Neural progenitor cell (in vitro differentiated cells): ENCODE measurements at regions not wholly inside any gene's neighbourhood (a gene's known extent, or its start where the extent isn't known, plus 50 kb on each side); places are given as distances from the start of the nearest gene placed in this dataset.

Source experiments
- CTCF ChIP-seq: fragments of 200-600 bp; sonication (generic); IDR thresholded peaks from 2 replicates; pipeline ENCODE4 v1.5.1; 2017; ENCODE audit warnings: antibody characterized with exemption, mild to moderate bottlenecking
- EZH2 ChIP-seq: fragments of 200-600 bp; sonication (generic); IDR thresholded peaks from 2 replicates; pipeline ENCODE4 v1.6.1; 2017; ENCODE audit warnings: antibody characterized with exemption, mild to moderate bottlenecking, moderate library complexity
- EZH2phosphoT487 ChIP-seq: fragments of 200-600 bp; sonication (generic); IDR thresholded peaks from 2 replicates; pipeline ENCODE4 v1.6.1; 2017; ENCODE audit warnings: antibody characterized with exemption

DNA sequence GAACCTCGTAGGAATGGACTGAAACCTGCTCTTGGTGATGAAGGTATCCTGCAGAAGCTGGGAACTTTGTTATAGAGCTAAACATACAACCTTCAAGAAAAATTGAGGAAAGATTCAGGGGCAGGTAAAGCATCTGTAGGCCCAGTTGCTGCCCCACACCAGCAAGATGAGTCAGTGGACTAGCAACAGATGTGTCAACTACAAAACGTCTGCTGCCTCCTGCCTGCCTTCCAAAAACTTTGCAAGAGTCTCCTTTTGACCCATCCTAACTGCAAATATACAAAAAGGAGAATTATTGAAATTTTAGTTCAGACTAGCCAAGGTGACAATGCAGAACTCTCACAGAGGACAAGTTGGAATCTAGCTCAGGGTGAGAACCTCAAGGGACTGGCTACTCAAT, 60.9 kb upstream of the TMTC1 start:
- TF ChIP-seq CTCF, result no peak
- TF ChIP-seq EZH2, result no peak
- no peak for TF ChIP-seq EZH2phosphoT487
